ENCODE measurements at regions not wholly inside any gene's neighbourhood (a gene's known extent, or its start where the extent isn't known, plus 50 kb on each side); places are given as distances from the start of the nearest gene placed in this dataset.

- no peaks in the 10 kb centered on the region for H3K4me1 ChIP-seq (ENCODE audit: control insufficient read depth in 2 of 2, insufficient read depth in 2 of 2, low read length in 2 of 2)
- no peak overlapping the region for H3K9ac ChIP-seq (ENCODE audit: low read length)
- no peaks in the 10 kb centered on the region for H4K20me1 ChIP-seq (ENCODE audit: control insufficient read depth, insufficient read depth, low read length, poor library complexity, severe bottlenecking)
- Mint-ChIP-seq H3K9me3 (ENCODE audit: insufficient read depth) (no peaks in the 10 kb centered on the region), H3K27ac (no peak overlapping the region), H3K27me3 (no peaks in the 10 kb centered on the region), H3K4me3 (no peak overlapping the region), H3K4me1 (no peaks in the 10 kb centered on the region)
- TF ChIP-seq CTCF (IDR thresholded peaks at IDR 0.05) (no peak), EZH2 (IDR thresholded peaks at IDR 0.05; ENCODE audit: borderline replicate concordance, insufficient read depth, low read depth, low read length, poor library complexity, severe bottlenecking) (no peak)
- no peak overlapping the region for H3K4me3 ChIP-seq (ENCODE audit: control extremely low read depth in 1 of 5, extremely low read depth in 1 of 5, insufficient read depth in 1 of 5, low read depth in 2 of 5, low read length in 4 of 5)
- no peaks in the 10 kb centered on the region for H3K9me3 ChIP-seq (ENCODE audit: control extremely low read depth in 1 of 3, control insufficient read depth in 2 of 3, insufficient read depth in 1 of 3, low read length in 2 of 3)
- H3K27ac ChIP-seq (ENCODE audit: low read length in 2 of 2): no peak overlapping the region
- no peaks in the 10 kb centered on the region for H3K79me2 ChIP-seq (ENCODE audit: control insufficient read depth, insufficient read depth, low read length)
- no peak overlapping the region for H2AFZ ChIP-seq (ENCODE audit: insufficient read depth, low read depth, low read length, poor library complexity, severe bottlenecking)
- intact Hi-C loops (cut with micrococcal nuclease): no loop called here
- ATAC-seq (ENCODE audit: low read depth): no peak
- no peak overlapping the region for H3K4me2 ChIP-seq (replicated peaks; ENCODE audit: low read depth, low read length, poor library complexity, severe bottlenecking)
- no peaks in the 10 kb centered on the region for H3K36me3 ChIP-seq (replicated peaks in 1 of 2; ENCODE audit: control extremely low read depth in 1 of 2, control insufficient read depth in 1 of 2, extremely low read depth in 1 of 2, insufficient read depth in 2 of 2, low read length in 1 of 2)
- H3K27me3 ChIP-seq (replicated peaks in 1 of 4; ENCODE audit: control extremely low read depth in 1 of 4, control insufficient read depth in 3 of 4, insufficient read depth in 4 of 4, low read length in 3 of 4): no peaks in the 10 kb centered on the region
- WGBS (ENCODE audit: insufficient coverage): no CpG with 5 or more reads among the region's 3 CpGs
- DNase-seq: no peak
- ChIA-PET CTCF (interaction anchor here (1.0 kb wide), 1 partner anchor 17 kb away, joined by 3 read pairs; no protein-coding TSS in a partner anchor), POLR2A (no interaction called here)
Measured at GRCh38 chr5:58041884-58042283, 418.0 kb downstream of the PLK2 start.

GRCh38 chr5:58040846-58041245, 419.0 kb downstream of the PLK2 start:
- H3K27me3 Mint-ChIP-seq: no peaks in the 10 kb centered on the region
- intact Hi-C loops (cut with micrococcal nuclease): no loop called here
- TF ChIP-seq CTCF (IDR thresholded peaks at IDR 0.05): no peak
- no peak for TF ChIP-seq EZH2 (IDR thresholded peaks at IDR 0.05; ENCODE audit: borderline replicate concordance, insufficient read depth, low read depth, low read length, poor library complexity, severe bottlenecking)

More at GRCh38 chr5:58040846-58041245, 419.0 kb downstream of the PLK2 start:
- ATAC-seq (ENCODE audit: low read depth) (no peak), DNase-seq (no peak)
- H4K20me1 ChIP-seq (ENCODE audit: control insufficient read depth, insufficient read depth, low read length, poor library complexity, severe bottlenecking): no peaks in the 10 kb centered on the region
- H3K4me1 ChIP-seq (ENCODE audit: control insufficient read depth in 2 of 2, insufficient read depth in 2 of 2, low read length in 2 of 2): no peaks in the 10 kb centered on the region
- no peak overlapping the region for H3K4me3 Mint-ChIP-seq
- H3K9me3 Mint-ChIP-seq (ENCODE audit: insufficient read depth): no peaks in the 10 kb centered on the region
- H3K9ac ChIP-seq (ENCODE audit: low read length): no peak overlapping the region
- H3K36me3 ChIP-seq (replicated peaks in 1 of 2; ENCODE audit: control extremely low read depth in 1 of 2, control insufficient read depth in 1 of 2, extremely low read depth in 1 of 2, insufficient read depth in 2 of 2, low read length in 1 of 2): no peaks in the 10 kb centered on the region
- no peak overlapping the region for H3K4me2 ChIP-seq (replicated peaks; ENCODE audit: low read depth, low read length, poor library complexity, severe bottlenecking)
- no peak overlapping the region for H3K4me3 ChIP-seq (ENCODE audit: control extremely low read depth in 1 of 5, extremely low read depth in 1 of 5, insufficient read depth in 1 of 5, low read depth in 2 of 5, low read length in 4 of 5)
- no peak overlapping the region for H2AFZ ChIP-seq (ENCODE audit: insufficient read depth, low read depth, low read length, poor library complexity, severe bottlenecking)
- H3K79me2 ChIP-seq (ENCODE audit: control insufficient read depth, insufficient read depth, low read length): no peaks in the 10 kb centered on the region
- no peak overlapping the region for H3K27ac Mint-ChIP-seq
- CTCF ChIA-PET: no interaction called here
- H3K9me3 ChIP-seq (ENCODE audit: control extremely low read depth in 1 of 3, control insufficient read depth in 2 of 3, insufficient read depth in 1 of 3, low read length in 2 of 3): no peaks in the 10 kb centered on the region
- POLR2A ChIA-PET: no interaction called here
- H3K27ac ChIP-seq (ENCODE audit: low read length in 2 of 2): no peak overlapping the region
- H3K4me1 Mint-ChIP-seq: no peaks in the 10 kb centered on the region
- H3K27me3 ChIP-seq (replicated peaks in 1 of 4; ENCODE audit: control extremely low read depth in 1 of 4, control insufficient read depth in 3 of 4, insufficient read depth in 4 of 4, low read length in 3 of 4): no peaks in the 10 kb centered on the region
- no CpG with 5 or more reads among the region's 1 CpG for WGBS (ENCODE audit: insufficient coverage)
